CD14-positive monocyte (primary cell): ENCODE measurements at regions not wholly inside any gene's neighbourhood (a gene's known extent, or its start where the extent isn't known, plus 50 kb on each side); places are given as distances from the start of the nearest gene placed in this dataset.

ENCODE experiments used
- DNase-seq, 3 donors: peaks; one replicate each; pipeline ENCODE4 v3.0.0-alpha.2; 2011 to 2022
- H2AFZ ChIP-seq: 2 replicates; pipeline ENCODE4 v1.6.0; 2012; ENCODE audit warnings: mild to moderate bottlenecking, low read depth, low read length, inconsistent platforms; ENCODE audit not compliant: insufficient read depth, poor library complexity, severe bottlenecking
- H3K27ac ChIP-seq, 2 donors: 1 replicate in 1 of 2; 2 replicates in 1 of 2; pipeline ENCODE4 v1.5.1; 2012 to 2013; ENCODE audit warnings: low read length in 2 of 2, control low read depth in 1 of 2, inconsistent platforms in 1 of 2, low read depth in 1 of 2, mild to moderate bottlenecking in 1 of 2
- H3K27me3 ChIP-seq, 2 donors: one replicate each; pipeline versions ENCODE4 v1.6.0 to v1.6.1; 2011 to 2013; ENCODE audit warnings: low read length in 2 of 2; ENCODE audit not compliant: control insufficient read depth in 2 of 2, insufficient read depth in 2 of 2
- H3K36me3 ChIP-seq, 2 donors: replicated peaks in 1 of 2; 1 replicate in 1 of 2; 2 replicates in 1 of 2; pipeline versions ENCODE4 v1.5.1 to v1.6.1; 2012 to 2013; ENCODE audit warnings: low read length in 2 of 2, control low read depth in 1 of 2, inconsistent platforms in 1 of 2, mild to moderate bottlenecking in 1 of 2; ENCODE audit not compliant: insufficient read depth in 2 of 2, control insufficient read depth in 1 of 2
- H3K4me1 ChIP-seq, 2 donors: 1 replicate in 1 of 2; 2 replicates in 1 of 2; pipeline versions ENCODE4 v1.5.1 to v1.6.1; 2012 to 2013; ENCODE audit warnings: low read length in 2 of 2, control low read depth in 1 of 2, inconsistent platforms in 1 of 2, mild to moderate bottlenecking in 1 of 2, moderate library complexity in 1 of 2; ENCODE audit not compliant: insufficient read depth in 2 of 2, control insufficient read depth in 1 of 2
- H3K4me2 ChIP-seq: replicated peaks from 2 replicates; pipeline ENCODE3; 2012; ENCODE audit warnings: low read length, moderate library complexity, mild to moderate bottlenecking; ENCODE audit not compliant: poor library complexity, severe bottlenecking; ENCODE audit errors: extremely low read depth
- H3K4me3 ChIP-seq, 3 experiments: fragments of 200-600 bp in 1 of 3; sonication (generic) in 1 of 3; replicated peaks in 1 of 3; 1 replicate in 2 of 3; 2 replicates in 1 of 3; pipeline ENCODE4 v1.5.1; 2011 to 2013; ENCODE audit warnings: low read length in 3 of 3, mild to moderate bottlenecking in 3 of 3, control low read depth in 2 of 3, low read depth in 2 of 3, inconsistent platforms in 1 of 3, moderate library complexity in 1 of 3
- H3K79me2 ChIP-seq: 2 replicates; pipeline ENCODE4 v1.6.0; 2012; ENCODE audit warnings: mild to moderate bottlenecking, control low read depth, inconsistent platforms, low read length, moderate library complexity; ENCODE audit not compliant: insufficient read depth
- H3K9ac ChIP-seq: 2 replicates; pipeline ENCODE4 v1.6.0; 2017; ENCODE audit warnings: low read length, mild to moderate bottlenecking; ENCODE audit not compliant: insufficient read depth, poor library complexity, severe bottlenecking
- H3K9me3 ChIP-seq, 2 donors: replicated peaks in 1 of 2; 1 replicate in 1 of 2; 2 replicates in 1 of 2; pipeline versions ENCODE4 v1.5.1 to v1.6.1; 2012 to 2013; ENCODE audit warnings: low read length in 2 of 2, control low read depth in 1 of 2; ENCODE audit not compliant: control insufficient read depth in 1 of 2, insufficient read depth in 1 of 2
- H4K20me1 ChIP-seq: 2 replicates; pipeline ENCODE4 v1.6.0; 2012; ENCODE audit warnings: mild to moderate bottlenecking, low read length, control low read depth, moderate library complexity; ENCODE audit not compliant: insufficient read depth
- H3K27ac Mint-ChIP-seq, 7 donors: one replicate each; pipeline ENCODE4 v1.8.0; 2020; ENCODE audit warnings: mild to moderate bottlenecking in 7 of 7, mixed read lengths in 7 of 7, moderate library complexity in 6 of 7, inconsistent platforms in 2 of 7
- H3K27me3 Mint-ChIP-seq, 3 donors: one replicate each; pipeline ENCODE4 v1.8.0; 2021 to 2022; ENCODE audit warnings: low read depth in 3 of 3, mild to moderate bottlenecking in 3 of 3, mixed read lengths in 3 of 3, moderate library complexity in 3 of 3, inconsistent platforms in 1 of 3
- H3K36me3 Mint-ChIP-seq, 2 donors: one replicate each; pipeline ENCODE4 v1.8.0; 2020; ENCODE audit warnings: mixed read lengths in 2 of 2, inconsistent platforms in 1 of 2, mild to moderate bottlenecking in 1 of 2
- H3K4me1 Mint-ChIP-seq: one replicate; pipeline ENCODE4 v1.8.0; 2020; ENCODE audit warnings: mild to moderate bottlenecking, mixed read lengths
- H3K4me3 Mint-ChIP-seq, 2 donors: one replicate each; pipeline ENCODE4 v1.8.0; 2020; ENCODE audit warnings: mild to moderate bottlenecking in 2 of 2, mixed read lengths in 2 of 2, moderate library complexity in 1 of 2
- H3K9me3 Mint-ChIP-seq, 7 donors: one replicate each; pipeline ENCODE4 v1.8.0; 2020 to 2022; ENCODE audit warnings: mixed read lengths in 7 of 7, mild to moderate bottlenecking in 6 of 7, moderate library complexity in 6 of 7, inconsistent platforms in 2 of 7
- CTCF ChIP-seq: fragments of 200-600 bp; IDR thresholded peaks from one replicate; pipeline ENCODE4 v1.8.0; 2022; ENCODE audit warnings: antibody characterized with exemption, mild to moderate bottlenecking
- WGBS: methylation state at CpG from one replicate; pipeline ENCODE4 v1.1.5; 2013; ENCODE audit warnings: missing lambda C conversion rate; ENCODE audit not compliant: insufficient coverage; 5-methylcytosine and 5-hydroxymethylcytosine counted together
- intact Hi-C, 2 donors: fragments of 100-400 bp; cut with micrococcal nuclease; formaldehyde crosslinking; loops; one replicate each; pipeline versions ENCODE4 v1.15.0 to v1.15.1; 2023

DNA sequence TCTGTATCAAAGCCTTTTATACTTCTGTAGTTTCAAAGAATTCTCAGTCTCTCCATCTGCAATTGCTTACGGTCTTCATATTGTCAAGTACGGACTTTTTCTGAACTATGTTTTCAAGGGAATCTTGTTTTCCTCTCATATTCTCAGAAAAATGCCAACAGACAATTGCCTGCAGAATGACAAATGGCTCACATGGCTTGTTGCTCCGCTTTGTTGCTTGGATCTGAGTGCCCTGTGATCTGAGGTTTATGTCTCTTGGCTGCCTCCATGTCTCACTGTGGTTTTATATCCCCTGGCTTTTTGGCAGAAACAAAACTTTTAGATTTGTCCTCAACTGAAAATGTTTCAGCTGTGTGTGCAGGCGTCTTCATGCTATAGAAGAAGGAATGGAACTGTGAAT, 285.4 kb upstream of the CHD6 start:
- no peak overlapping the region for H3K4me3 ChIP-seq
- intact Hi-C loops: no loop called here
- H3K4me2 ChIP-seq: no peak overlapping the region
- H3K4me3 Mint-ChIP-seq: no peak overlapping the region
- no peaks in the 10 kb centered on the region for H3K36me3 Mint-ChIP-seq
- TF ChIP-seq CTCF: no peak
- H3K27me3 ChIP-seq: no peaks in the 10 kb centered on the region
- no peaks in the 10 kb centered on the region for H3K4me1 Mint-ChIP-seq
- H3K36me3 ChIP-seq: no peaks in the 10 kb centered on the region
- WGBS: 77% methylated on average over 2 of the region's 4 CpGs
- H3K9me3 Mint-ChIP-seq: peaks cover 0 to 1% (median 0%) of the 10 kb centered on the region in 7 donors
- no peak overlapping the region for H3K9ac ChIP-seq
- DNase-seq: no peak
- H3K27ac ChIP-seq: no peak overlapping the region
- H3K4me1 ChIP-seq: no peaks in the 10 kb centered on the region
- H3K27me3 Mint-ChIP-seq: peaks cover 0 to 2% (median 0%) of the 10 kb centered on the region in 3 donors
- no peaks in the 10 kb centered on the region for H3K79me2 ChIP-seq
- no peak overlapping the region for H3K27ac Mint-ChIP-seq
- no peak overlapping the region for H2AFZ ChIP-seq
- no peaks in the 10 kb centered on the region for H3K9me3 ChIP-seq
- H4K20me1 ChIP-seq: no peaks in the 10 kb centered on the region

GRCh38 chr20:41902346-41902745, 284.2 kb upstream of the CHD6 start:
- Mint-ChIP-seq H3K4me1 (no peaks in the 10 kb centered on the region), H3K27me3 (peaks cover 0 to 2% (median 0%) of the 10 kb centered on the region in 3 donors), H3K4me3 (no peak overlapping the region), H3K36me3 (no peaks in the 10 kb centered on the region), H3K9me3 (peaks cover 0 to 1% (median 0%) of the 10 kb centered on the region in 7 donors), H3K27ac (no peak overlapping the region)
- 93% methylated on average over 3 of the region's 4 CpGs for WGBS
- no peaks in the 10 kb centered on the region for H3K79me2 ChIP-seq
- intact Hi-C loops: no loop called here
- TF ChIP-seq CTCF: no peak
- no peak overlapping the region for H3K4me3 ChIP-seq
- no peak overlapping the region for H3K9ac ChIP-seq
- H4K20me1 ChIP-seq: no peaks in the 10 kb centered on the region
- H3K27ac ChIP-seq: no peak overlapping the region
- H3K9me3 ChIP-seq: no peaks in the 10 kb centered on the region
- no peak for DNase-seq
- no peaks in the 10 kb centered on the region for H3K4me1 ChIP-seq
- no peak overlapping the region for H2AFZ ChIP-seq
- no peaks in the 10 kb centered on the region for H3K36me3 ChIP-seq
- no peaks in the 10 kb centered on the region for H3K27me3 ChIP-seq
- H3K4me2 ChIP-seq: no peak overlapping the region
